GM12878 (cell line): ENCODE measurements at regions not wholly inside any gene's neighbourhood (a gene's known extent, or its start where the extent isn't known, plus 50 kb on each side); places are given as distances from the start of the nearest gene placed in this dataset.

Source experiments
- EP300 ChIP-seq, 2 experiments: fragments of 150-350 bp in 1 of 2; IDR thresholded peaks; 2 replicates each; pipeline ENCODE4 v1.6.1; 2011 to 2012; ENCODE audit warnings: low read depth in 2 of 2, low read length in 2 of 2, borderline replicate concordance in 1 of 2, improper control_type of control experiment in 1 of 2, inconsistent platforms in 1 of 2; ENCODE audit not compliant: control insufficient read depth in 1 of 2
- MEF2A ChIP-seq: IDR thresholded peaks from 2 replicates; pipeline ENCODE4 v1.6.1; 2011; ENCODE audit warnings: low read depth, mild to moderate bottlenecking, low read length, moderate library complexity; ENCODE audit not compliant: insufficient read depth
- MXI1 ChIP-seq: fragments of 150-350 bp; IDR thresholded peaks from 2 replicates; pipeline ENCODE4 v1.6.1; 2011; ENCODE audit warnings: low read depth, mild to moderate bottlenecking, inconsistent platforms, low read length, improper control_type of control experiment
- NFYA ChIP-seq: IDR thresholded peaks from 2 replicates; pipeline ENCODE4 v1.6.1; 2011; ENCODE audit warnings: low read depth, mild to moderate bottlenecking, low read length, improper control_type of control experiment, borderline replicate concordance
- POLR2A ChIP-seq: IDR thresholded peaks from 2 replicates; pipeline ENCODE4 v1.6.1; 2011; ENCODE audit warnings: low read depth, mild to moderate bottlenecking, low read length
- TF ChIP-seq, protein P1 (sequence below), 3 experiments: IDR thresholded peaks in 2 of 3; conservative IDR thresholded peaks in 1 of 3; 2 replicates each; pipeline ENCODE4 v1.5.1; 2011; ENCODE audit warnings: low read depth in 3 of 3, low read length in 3 of 3, mild to moderate bottlenecking in 3 of 3, control low read depth in 2 of 3, moderate library complexity in 2 of 3, inconsistent platforms in 1 of 3, mixed read lengths in 1 of 3; ENCODE audit not compliant: control insufficient read depth in 2 of 3, insufficient read depth in 1 of 3; ENCODE audit errors: extremely low read depth in 1 of 3
- TF ChIP-seq, protein P2 (sequence below): IDR thresholded peaks from 2 replicates; pipeline ENCODE4 v1.6.1; 2012; ENCODE audit warnings: low read depth, low read length, improper control_type of control experiment
- TF ChIP-seq, protein P3 (sequence below): IDR thresholded peaks from 2 replicates; pipeline ENCODE4 v1.6.1; 2011; ENCODE audit warnings: low read depth, mild to moderate bottlenecking, low read length, moderate library complexity, borderline replicate concordance; ENCODE audit errors: extremely low read depth
- TF ChIP-seq, protein P4 (sequence below): IDR thresholded peaks from 2 replicates; pipeline ENCODE4 v1.6.1; 2012; ENCODE audit warnings: low read length, inconsistent platforms
- TF ChIP-seq, protein P5 (sequence below): fragments of 450-650 bp; formaldehyde crosslinking; IDR thresholded peaks from 2 replicates; pipeline ENCODE4 v1.5.0; 2022; ENCODE audit warnings: mild to moderate bottlenecking, missing genetic modification characterization

DNA sequence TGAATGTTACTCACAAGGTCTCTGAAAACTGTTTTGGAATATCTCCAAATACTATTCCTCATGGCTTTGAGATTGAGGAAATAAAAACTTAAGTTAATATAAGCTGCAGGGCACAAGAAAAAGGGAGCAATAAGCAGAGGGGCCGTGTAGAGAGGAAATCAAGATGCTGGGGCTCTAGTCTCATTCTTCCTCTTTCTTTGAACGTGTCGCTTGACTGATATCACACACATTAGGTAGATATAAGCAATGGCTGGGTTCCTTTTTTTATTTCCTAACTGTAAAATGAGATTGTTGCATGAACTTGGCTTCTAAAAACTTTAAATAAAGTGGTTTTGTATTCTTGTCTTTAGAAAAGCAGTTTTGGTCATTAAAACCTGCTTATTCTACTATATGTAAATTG, 326.7 kb upstream of the ROPN1 start:
- no peak for TF ChIP-seq EP300 (IDR thresholded peaks at IDR 0.05; ENCODE audit: borderline replicate concordance in 1 of 2, control insufficient read depth in 1 of 2, low read depth in 2 of 2, low read length in 2 of 2)
- no peak for TF ChIP-seq MEF2A
- TF ChIP-seq, protein P1, sequence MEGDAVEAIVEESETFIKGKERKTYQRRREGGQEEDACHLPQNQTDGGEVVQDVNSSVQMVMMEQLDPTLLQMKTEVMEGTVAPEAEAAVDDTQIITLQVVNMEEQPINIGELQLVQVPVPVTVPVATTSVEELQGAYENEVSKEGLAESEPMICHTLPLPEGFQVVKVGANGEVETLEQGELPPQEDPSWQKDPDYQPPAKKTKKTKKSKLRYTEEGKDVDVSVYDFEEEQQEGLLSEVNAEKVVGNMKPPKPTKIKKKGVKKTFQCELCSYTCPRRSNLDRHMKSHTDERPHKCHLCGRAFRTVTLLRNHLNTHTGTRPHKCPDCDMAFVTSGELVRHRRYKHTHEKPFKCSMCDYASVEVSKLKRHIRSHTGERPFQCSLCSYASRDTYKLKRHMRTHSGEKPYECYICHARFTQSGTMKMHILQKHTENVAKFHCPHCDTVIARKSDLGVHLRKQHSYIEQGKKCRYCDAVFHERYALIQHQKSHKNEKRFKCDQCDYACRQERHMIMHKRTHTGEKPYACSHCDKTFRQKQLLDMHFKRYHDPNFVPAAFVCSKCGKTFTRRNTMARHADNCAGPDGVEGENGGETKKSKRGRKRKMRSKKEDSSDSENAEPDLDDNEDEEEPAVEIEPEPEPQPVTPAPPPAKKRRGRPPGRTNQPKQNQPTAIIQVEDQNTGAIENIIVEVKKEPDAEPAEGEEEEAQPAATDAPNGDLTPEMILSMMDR (IDR thresholded peaks at IDR 0.05 in 2 of 3, conservative IDR thresholded peaks at IDR 0.05 in 1 of 3; ENCODE audit: control insufficient read depth in 2 of 3, extremely low read depth in 1 of 3, insufficient read depth in 1 of 3, low read depth in 3 of 3, low read length in 3 of 3): no peak
- no peak for TF ChIP-seq POLR2A
- no peak for TF ChIP-seq MXI1
- TF ChIP-seq, protein P2, sequence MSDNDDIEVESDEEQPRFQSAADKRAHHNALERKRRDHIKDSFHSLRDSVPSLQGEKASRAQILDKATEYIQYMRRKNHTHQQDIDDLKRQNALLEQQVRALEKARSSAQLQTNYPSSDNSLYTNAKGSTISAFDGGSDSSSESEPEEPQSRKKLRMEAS: no peak
- TF ChIP-seq, protein P3, sequence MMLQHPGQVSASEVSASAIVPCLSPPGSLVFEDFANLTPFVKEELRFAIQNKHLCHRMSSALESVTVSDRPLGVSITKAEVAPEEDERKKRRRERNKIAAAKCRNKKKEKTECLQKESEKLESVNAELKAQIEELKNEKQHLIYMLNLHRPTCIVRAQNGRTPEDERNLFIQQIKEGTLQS: no peak
- no peak for TF ChIP-seq NFYA
- TF ChIP-seq, protein P4, sequence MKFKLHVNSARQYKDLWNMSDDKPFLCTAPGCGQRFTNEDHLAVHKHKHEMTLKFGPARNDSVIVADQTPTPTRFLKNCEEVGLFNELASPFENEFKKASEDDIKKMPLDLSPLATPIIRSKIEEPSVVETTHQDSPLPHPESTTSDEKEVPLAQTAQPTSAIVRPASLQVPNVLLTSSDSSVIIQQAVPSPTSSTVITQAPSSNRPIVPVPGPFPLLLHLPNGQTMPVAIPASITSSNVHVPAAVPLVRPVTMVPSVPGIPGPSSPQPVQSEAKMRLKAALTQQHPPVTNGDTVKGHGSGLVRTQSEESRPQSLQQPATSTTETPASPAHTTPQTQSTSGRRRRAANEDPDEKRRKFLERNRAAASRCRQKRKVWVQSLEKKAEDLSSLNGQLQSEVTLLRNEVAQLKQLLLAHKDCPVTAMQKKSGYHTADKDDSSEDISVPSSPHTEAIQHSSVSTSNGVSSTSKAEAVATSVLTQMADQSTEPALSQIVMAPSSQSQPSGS: no peak
- TF ChIP-seq, protein P5, sequence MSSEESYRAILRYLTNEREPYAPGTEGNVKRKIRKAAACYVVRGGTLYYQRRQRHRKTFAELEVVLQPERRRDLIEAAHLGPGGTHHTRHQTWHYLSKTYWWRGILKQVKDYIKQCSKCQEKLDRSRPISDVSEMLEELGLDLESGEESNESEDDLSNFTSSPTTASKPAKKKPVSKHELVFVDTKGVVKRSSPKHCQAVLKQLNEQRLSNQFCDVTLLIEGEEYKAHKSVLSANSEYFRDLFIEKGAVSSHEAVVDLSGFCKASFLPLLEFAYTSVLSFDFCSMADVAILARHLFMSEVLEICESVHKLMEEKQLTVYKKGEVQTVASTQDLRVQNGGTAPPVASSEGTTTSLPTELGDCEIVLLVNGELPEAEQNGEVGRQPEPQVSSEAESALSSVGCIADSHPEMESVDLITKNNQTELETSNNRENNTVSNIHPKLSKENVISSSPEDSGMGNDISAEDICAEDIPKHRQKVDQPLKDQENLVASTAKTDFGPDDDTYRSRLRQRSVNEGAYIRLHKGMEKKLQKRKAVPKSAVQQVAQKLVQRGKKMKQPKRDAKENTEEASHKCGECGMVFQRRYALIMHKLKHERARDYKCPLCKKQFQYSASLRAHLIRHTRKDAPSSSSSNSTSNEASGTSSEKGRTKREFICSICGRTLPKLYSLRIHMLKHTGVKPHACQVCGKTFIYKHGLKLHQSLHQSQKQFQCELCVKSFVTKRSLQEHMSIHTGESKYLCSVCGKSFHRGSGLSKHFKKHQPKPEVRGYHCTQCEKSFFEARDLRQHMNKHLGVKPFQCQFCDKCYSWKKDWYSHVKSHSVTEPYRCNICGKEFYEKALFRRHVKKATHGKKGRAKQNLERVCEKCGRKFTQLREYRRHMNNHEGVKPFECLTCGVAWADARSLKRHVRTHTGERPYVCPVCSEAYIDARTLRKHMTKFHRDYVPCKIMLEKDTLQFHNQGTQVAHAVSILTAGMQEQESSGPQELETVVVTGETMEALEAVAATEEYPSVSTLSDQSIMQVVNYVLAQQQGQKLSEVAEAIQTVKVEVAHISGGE: no peak
